Heart right ventricle (tissue), 16 donors: ENCODE measurements at regions not wholly inside any gene's neighbourhood (a gene's known extent, or its start where the extent isn't known, plus 50 kb on each side); places are given as distances from the start of the nearest gene placed in this dataset.
A peak's percentile ranks its signal among the peaks of the same experiment; 100 is the strongest.

ENCODE experiments used
- ATAC-seq, 8 donors: fragments of 200-7000 bp; cut with Tn5 transposase; one replicate each; pipeline ENCODE4 v1.9.1; 2020; ENCODE audit warnings: mild to moderate bottlenecking in 8 of 8, moderate library complexity in 8 of 8, moderate number of reproducible peaks in 1 of 8
- DNase-seq, 2 donors: peaks; one replicate each; pipeline ENCODE4 v3.0.0-alpha.2; 2020
- H3K27ac ChIP-seq, 10 donors: fragments of 200-600 bp; sonication (generic) in 2 of 10; one replicate each; pipeline versions ENCODE4 v1.5.0 to v1.8.0; 2020 to 2022; ENCODE audit warnings: mild to moderate bottlenecking in 3 of 10
- H3K27me3 ChIP-seq, 7 donors: fragments of 200-600 bp; one replicate each; pipeline ENCODE4 v1.8.0; 2021 to 2022; ENCODE audit warnings: mild to moderate bottlenecking in 2 of 7
- H3K36me3 ChIP-seq, 9 donors: fragments of 200-600 bp; sonication (generic) in 1 of 9; one replicate each; pipeline versions ENCODE4 v1.5.0 to v1.8.0; 2020 to 2022; ENCODE audit warnings: mild to moderate bottlenecking in 2 of 9
- H3K4me1 ChIP-seq, 9 donors: fragments of 200-600 bp; sonication (generic) in 1 of 9; one replicate each; pipeline versions ENCODE4 v1.5.0 to v1.8.0; 2020 to 2022; ENCODE audit warnings: mild to moderate bottlenecking in 4 of 9
- H3K4me3 ChIP-seq, 10 donors: fragments of 200-600 bp; sonication (generic) in 2 of 10; one replicate each; pipeline versions ENCODE4 v1.5.0 to v1.8.0; 2020 to 2022; ENCODE audit warnings: mild to moderate bottlenecking in 7 of 10, moderate library complexity in 2 of 10
- H3K9me3 ChIP-seq, 11 donors: fragments of 200-600 bp in 10 of 11; sonication (generic) in 2 of 11; one replicate each; pipeline versions ENCODE4 v1.5.0 to v1.8.0; 2013 to 2022; ENCODE audit warnings: mild to moderate bottlenecking in 2 of 11, control low read depth in 1 of 11, moderate library complexity in 1 of 11
- CTCF ChIP-seq, 9 donors: fragments of 200-600 bp; sonication (generic) in 2 of 9; IDR thresholded peaks; one replicate each; pipeline versions ENCODE4 v1.5.0 to v1.8.0; 2021 to 2022; ENCODE audit warnings: antibody characterized with exemption in 9 of 9, mild to moderate bottlenecking in 5 of 9, moderate library complexity in 1 of 9
- WGBS, 2 donors: extraction: QIAGEN DNeasy Blood & Tissue Kit; methylation state at CpG; one replicate each; pipeline ENCODE4 v1.1.7; 2013; ENCODE audit warnings: inconsistent platforms in 1 of 2; 5-methylcytosine and 5-hydroxymethylcytosine counted together
- intact Hi-C, 10 donors: fragments of 100-400 bp; cut with DNase I; formaldehyde crosslinking; loops; one replicate each; pipeline versions ENCODE4 v1.11.1 to v1.14.2; 2022
- donor health status: Arrhythmogenic right ventricular cardiomyopathy.
- donor health status: ischemic (EF 13 %, LVEDD 7.1; RV severe dilation, severe dysfunction).
- donor health status: healthy with polysubstance abuse.
- donor health status: DM: no; HTN: yes; CAD: no.
- donor health status: DM: no; HTN: no; CAD: no.
- donor health status: ischemic (EF 25% LVEDD 6.9; RV normal size, moderate dysfunction).
- donor health status: ischemic (EF 25% LVEDD 5.7; RV mildly dilated, moderate dysfunction).
- donor health status: healthy.
- donor health status: DM: yes; HTN: yes; CAD: no.
- donor health status: Ischemic cardiomyopathy.
- donor health status: ischemic (EF 35%, LVEDD 5.7; RV mildly dilated, moderate dysfunction).
- donor health status: nonischemic (EF 11% LVEDD 7.7; RV severe dilation, severe dysfunction).
- donor health status: DM: yes; HTN: yes; CAD: no.
- donor health status: PGD.
- donor health status: ischemic (EF 29% LVEDD 5.4; RV normal size, mild dysfunction).
- donor health status: nonischemic (EF 23%, LVEDD 6.1; RV moderate dilation, normal function).

DNA sequence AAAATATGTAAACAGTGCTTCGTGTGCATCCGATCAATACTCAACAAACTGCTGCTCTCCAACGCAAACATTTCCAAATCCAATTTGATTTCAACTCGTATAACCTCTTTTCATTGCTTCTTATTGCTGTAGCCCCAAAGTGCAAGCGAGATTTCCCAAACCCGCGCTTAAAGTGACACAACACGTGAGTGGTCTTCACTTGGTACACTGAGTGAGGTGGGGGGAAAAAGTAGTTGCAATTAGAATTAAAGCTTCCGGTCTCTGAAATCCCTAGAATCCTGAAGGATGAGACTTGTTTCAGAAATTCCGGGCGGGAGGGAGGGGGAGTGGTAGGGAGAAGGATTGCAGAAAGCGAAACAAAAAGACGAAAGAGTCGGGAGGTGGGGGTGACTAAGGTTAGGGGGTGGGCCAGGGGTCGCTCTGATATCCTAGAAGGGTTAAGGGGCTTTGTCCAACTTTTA lies 387.5 kb downstream of the BCAT1 start:
- no peak for TF ChIP-seq CTCF (IDR thresholded peaks at IDR 0.05)
- ATAC-seq (peak in 7 of 8 donors; percentile 28 to 61 (median 49)), DNase-seq (no peak)
- peaks cover 0 to 58% (median 23%) of the 10 kb centered on the region in 7 donors for H3K27me3 ChIP-seq
- H3K27ac ChIP-seq, result peak overlapping the region; percentile 29 to 82 (median 78)
- H3K4me3 ChIP-seq, result peak overlapping the region; percentile 59 to 80 (median 72)
- intact Hi-C loops, result loop anchor here in 1 of 10 donors (1.0 kb wide), 1 partner anchor 25 kb away; no protein-coding TSS in a partner anchor
- H3K36me3 ChIP-seq, result no peaks in the 10 kb centered on the region
- 1% methylated on average over 15 of the region's 15 CpGs for whole genome bisulfite sequencing, 2 donors
- H3K4me1 ChIP-seq, result peaks cover 0 to 19% (median 7%) of the 10 kb centered on the region in 9 donors
- H3K9me3 ChIP-seq, result no peaks in the 10 kb centered on the region

- intact Hi-C loops, result loop anchor here in 1 of 10 donors (1.0 kb wide), 1 partner anchor 25 kb away; no protein-coding TSS in a partner anchor
- ATAC-seq (no peak), DNase-seq (peak in 1 of 2 donors; percentile 5)
- Histone ChIP-seq H3K27ac (peak overlapping the region in 8 of 10 donors; percentile 7 to 81 (median 74)), H3K4me1 (peaks cover 0 to 19% (median 7%) of the 10 kb centered on the region in 9 donors), H3K9me3 (no peaks in the 10 kb centered on the region), H3K4me3 (peak overlapping the region in 9 of 10 donors; percentile 59 to 80 (median 73)), H3K27me3 (peaks cover 0 to 58% (median 23%) of the 10 kb centered on the region in 7 donors), H3K36me3 (no peaks in the 10 kb centered on the region)
- TF ChIP-seq CTCF (IDR thresholded peaks at IDR 0.05), result no peak
- WGBS, 2 donors, result 9 to 14% methylated on average over 2 of the region's 2 CpGs
These were observed 388.1 kb downstream of the BCAT1 start for GRCh38 chr12:24560831-24561271.

DNA sequence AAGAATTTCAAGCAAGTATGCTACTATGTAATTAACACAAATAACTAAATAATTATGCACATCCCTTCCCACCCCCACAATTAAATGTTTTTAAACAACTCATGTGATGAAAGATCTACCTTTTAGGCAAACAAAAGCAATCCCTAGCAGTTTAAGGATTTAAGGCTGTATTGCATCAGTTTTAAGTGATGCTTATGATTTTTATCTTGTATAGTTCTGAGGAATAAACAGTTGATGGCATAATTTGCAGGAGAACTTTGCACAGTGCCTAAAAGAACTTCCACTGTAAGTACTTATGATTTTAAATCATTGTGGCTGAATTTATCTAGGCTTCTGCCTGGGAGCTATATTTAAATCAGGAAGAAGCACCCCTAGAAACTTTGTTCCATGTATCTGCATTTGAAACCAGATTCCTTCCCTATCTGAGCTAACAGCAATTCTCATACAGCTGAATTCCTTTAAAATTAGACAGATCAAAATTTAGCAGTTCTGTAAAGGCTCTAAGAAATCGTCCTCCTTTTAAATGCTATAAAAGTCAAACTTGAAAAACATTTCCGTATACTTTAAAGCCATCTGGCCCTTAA lies 388.6 kb downstream of the BCAT1 start:
- no peaks in the 10 kb centered on the region for H3K36me3 ChIP-seq
- peak overlapping the region in 7 of 10 donors; percentile 59 to 80 (median 73) for H3K4me3 ChIP-seq
- DNase-seq, result no peak
- intact Hi-C loops, result no loop called here
- peaks cover 0 to 19% (median 7%) of the 10 kb centered on the region in 9 donors for H3K4me1 ChIP-seq
- peaks cover 0 to 55% (median 18%) of the 10 kb centered on the region in 7 donors for H3K27me3 ChIP-seq
- 19 to 20% methylated on average over 2 of the region's 2 CpGs for WGBS, 2 donors
- TF ChIP-seq CTCF (IDR thresholded peaks at IDR 0.05), result no peak
- H3K27ac ChIP-seq, result peak overlapping the region in 6 of 10 donors; percentile 7 to 81 (median 78)
- H3K9me3 ChIP-seq, result no peaks in the 10 kb centered on the region
- ATAC-seq, result no peak

- Histone ChIP-seq H3K9me3 (no peaks in the 10 kb centered on the region), H3K36me3 (no peaks in the 10 kb centered on the region), H3K4me3 (no peak overlapping the region), H3K27ac (no peak overlapping the region), H3K4me1 (peaks cover 0 to 20% (median 7%) of the 10 kb centered on the region in 9 donors), H3K27me3 (peaks cover 0 to 29% (median 10%) of the 10 kb centered on the region in 7 donors)
- DNase-seq (no peak), ATAC-seq (no peak)
- 88 to 96% methylated on average over 1 of the region's 1 CpG for WGBS, 2 donors
- no peak for TF ChIP-seq CTCF (IDR thresholded peaks at IDR 0.05)
- intact Hi-C loops, result no loop called here
These were observed 391.2 kb downstream of the BCAT1 start for GRCh38 chr12:24557738-24558137.
